ENCODE measurements at regions not wholly inside any gene's neighbourhood (a gene's known extent, or its start where the extent isn't known, plus 50 kb on each side); places are given as distances from the start of the nearest gene placed in this dataset.

DNA sequence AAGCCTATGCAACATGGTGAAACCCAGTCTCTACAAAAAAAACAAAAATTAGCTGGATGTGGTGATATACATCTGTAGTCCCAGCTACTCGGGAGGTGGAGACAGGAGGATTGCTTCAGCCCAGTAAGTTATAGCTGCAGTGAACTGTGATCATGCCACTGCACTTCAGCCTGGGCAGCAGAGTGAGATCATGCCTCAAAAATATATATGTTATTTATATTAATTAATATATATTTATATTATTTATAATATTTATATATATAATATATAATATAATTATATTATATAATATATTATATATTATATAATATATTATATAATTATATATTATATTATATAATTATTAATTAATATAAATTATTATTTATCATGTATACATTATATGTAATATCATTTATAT is 1158.4 kb upstream of the AUTS2 start:
- TF ChIP-seq ZNF266 (tag by site-specific recombination; IDR thresholded peaks at IDR 0.05; ENCODE audit: low read depth) (no peak), KLF9 (tag by site-specific recombination; IDR thresholded peaks at IDR 0.05; ENCODE audit: low read depth) (no peak), PRDM1 (tag by site-specific recombination; IDR thresholded peaks at IDR 0.05) (no peak), YY1 (tag by site-specific recombination; IDR thresholded peaks at IDR 0.05) (no peak), ZNF274 (IDR thresholded peaks at IDR 0.05; ENCODE audit: low read length) (no peak), ZNF274 (tag by site-specific recombination; IDR thresholded peaks at IDR 0.05; ENCODE audit: borderline replicate concordance) (no peak), ZNF37A (tag by site-specific recombination; IDR thresholded peaks at IDR 0.05) (no peak)
- TF ChIP-seq, protein P1, sequence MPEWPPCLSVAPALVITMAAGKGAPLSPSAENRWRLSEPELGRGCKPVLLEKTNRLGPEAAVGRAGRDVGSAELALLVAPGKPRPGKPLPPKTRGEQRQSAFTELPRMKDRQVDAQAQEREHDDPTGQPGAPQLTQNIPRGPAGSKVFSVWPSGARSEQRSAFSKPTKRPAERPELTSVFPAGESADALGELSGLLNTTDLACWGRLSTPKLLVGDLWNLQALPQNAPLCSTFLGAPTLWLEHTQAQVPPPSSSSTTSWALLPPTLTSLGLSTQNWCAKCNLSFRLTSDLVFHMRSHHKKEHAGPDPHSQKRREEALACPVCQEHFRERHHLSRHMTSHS (tag by site-specific recombination; IDR thresholded peaks at IDR 0.05) = no peak
- TF ChIP-seq, protein P2, sequence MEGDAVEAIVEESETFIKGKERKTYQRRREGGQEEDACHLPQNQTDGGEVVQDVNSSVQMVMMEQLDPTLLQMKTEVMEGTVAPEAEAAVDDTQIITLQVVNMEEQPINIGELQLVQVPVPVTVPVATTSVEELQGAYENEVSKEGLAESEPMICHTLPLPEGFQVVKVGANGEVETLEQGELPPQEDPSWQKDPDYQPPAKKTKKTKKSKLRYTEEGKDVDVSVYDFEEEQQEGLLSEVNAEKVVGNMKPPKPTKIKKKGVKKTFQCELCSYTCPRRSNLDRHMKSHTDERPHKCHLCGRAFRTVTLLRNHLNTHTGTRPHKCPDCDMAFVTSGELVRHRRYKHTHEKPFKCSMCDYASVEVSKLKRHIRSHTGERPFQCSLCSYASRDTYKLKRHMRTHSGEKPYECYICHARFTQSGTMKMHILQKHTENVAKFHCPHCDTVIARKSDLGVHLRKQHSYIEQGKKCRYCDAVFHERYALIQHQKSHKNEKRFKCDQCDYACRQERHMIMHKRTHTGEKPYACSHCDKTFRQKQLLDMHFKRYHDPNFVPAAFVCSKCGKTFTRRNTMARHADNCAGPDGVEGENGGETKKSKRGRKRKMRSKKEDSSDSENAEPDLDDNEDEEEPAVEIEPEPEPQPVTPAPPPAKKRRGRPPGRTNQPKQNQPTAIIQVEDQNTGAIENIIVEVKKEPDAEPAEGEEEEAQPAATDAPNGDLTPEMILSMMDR (tag by site-specific recombination; IDR thresholded peaks at IDR 0.05) = no peak
- TF ChIP-seq, protein P3, sequence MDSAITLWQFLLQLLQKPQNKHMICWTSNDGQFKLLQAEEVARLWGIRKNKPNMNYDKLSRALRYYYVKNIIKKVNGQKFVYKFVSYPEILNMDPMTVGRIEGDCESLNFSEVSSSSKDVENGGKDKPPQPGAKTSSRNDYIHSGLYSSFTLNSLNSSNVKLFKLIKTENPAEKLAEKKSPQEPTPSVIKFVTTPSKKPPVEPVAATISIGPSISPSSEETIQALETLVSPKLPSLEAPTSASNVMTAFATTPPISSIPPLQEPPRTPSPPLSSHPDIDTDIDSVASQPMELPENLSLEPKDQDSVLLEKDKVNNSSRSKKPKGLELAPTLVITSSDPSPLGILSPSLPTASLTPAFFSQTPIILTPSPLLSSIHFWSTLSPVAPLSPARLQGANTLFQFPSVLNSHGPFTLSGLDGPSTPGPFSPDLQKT (IDR thresholded peaks at IDR 0.05; ENCODE audit: borderline replicate concordance, low read depth, low read length) = no peak
- TF ChIP-seq, protein P4, sequence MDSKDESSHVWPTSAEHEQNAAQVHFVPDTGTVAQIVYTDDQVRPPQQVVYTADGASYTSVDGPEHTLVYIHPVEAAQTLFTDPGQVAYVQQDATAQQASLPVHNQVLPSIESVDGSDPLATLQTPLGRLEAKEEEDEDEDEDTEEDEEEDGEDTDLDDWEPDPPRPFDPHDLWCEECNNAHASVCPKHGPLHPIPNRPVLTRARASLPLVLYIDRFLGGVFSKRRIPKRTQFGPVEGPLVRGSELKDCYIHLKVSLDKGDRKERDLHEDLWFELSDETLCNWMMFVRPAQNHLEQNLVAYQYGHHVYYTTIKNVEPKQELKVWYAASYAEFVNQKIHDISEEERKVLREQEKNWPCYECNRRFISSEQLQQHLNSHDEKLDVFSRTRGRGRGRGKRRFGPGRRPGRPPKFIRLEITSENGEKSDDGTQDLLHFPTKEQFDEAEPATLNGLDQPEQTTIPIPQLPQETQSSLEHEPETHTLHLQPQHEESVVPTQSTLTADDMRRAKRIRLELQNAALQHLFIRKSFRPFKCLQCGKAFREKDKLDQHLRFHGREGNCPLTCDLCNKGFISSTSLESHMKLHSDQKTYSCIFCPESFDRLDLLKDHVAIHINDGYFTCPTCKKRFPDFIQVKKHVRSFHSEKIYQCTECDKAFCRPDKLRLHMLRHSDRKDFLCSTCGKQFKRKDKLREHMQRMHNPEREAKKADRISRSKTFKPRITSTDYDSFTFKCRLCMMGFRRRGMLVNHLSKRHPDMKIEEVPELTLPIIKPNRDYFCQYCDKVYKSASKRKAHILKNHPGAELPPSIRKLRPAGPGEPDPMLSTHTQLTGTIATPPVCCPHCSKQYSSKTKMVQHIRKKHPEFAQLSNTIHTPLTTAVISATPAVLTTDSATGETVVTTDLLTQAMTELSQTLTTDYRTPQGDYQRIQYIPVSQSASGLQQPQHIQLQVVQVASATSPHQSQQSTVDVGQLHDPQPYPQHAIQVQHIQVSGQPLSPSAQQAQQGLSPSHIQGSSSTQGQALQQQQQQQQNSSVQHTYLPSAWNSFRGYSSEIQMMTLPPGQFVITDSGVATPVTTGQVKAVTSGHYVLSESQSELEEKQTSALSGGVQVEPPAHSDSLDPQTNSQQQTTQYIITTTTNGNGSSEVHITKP (tag by site-specific recombination; IDR thresholded peaks at IDR 0.05) = no peak
- TF ChIP-seq, protein P5, sequence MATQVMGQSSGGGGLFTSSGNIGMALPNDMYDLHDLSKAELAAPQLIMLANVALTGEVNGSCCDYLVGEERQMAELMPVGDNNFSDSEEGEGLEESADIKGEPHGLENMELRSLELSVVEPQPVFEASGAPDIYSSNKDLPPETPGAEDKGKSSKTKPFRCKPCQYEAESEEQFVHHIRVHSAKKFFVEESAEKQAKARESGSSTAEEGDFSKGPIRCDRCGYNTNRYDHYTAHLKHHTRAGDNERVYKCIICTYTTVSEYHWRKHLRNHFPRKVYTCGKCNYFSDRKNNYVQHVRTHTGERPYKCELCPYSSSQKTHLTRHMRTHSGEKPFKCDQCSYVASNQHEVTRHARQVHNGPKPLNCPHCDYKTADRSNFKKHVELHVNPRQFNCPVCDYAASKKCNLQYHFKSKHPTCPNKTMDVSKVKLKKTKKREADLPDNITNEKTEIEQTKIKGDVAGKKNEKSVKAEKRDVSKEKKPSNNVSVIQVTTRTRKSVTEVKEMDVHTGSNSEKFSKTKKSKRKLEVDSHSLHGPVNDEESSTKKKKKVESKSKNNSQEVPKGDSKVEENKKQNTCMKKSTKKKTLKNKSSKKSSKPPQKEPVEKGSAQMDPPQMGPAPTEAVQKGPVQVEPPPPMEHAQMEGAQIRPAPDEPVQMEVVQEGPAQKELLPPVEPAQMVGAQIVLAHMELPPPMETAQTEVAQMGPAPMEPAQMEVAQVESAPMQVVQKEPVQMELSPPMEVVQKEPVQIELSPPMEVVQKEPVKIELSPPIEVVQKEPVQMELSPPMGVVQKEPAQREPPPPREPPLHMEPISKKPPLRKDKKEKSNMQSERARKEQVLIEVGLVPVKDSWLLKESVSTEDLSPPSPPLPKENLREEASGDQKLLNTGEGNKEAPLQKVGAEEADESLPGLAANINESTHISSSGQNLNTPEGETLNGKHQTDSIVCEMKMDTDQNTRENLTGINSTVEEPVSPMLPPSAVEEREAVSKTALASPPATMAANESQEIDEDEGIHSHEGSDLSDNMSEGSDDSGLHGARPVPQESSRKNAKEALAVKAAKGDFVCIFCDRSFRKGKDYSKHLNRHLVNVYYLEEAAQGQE (tag by site-specific recombination; IDR thresholded peaks at IDR 0.05) = no peak
- TF ChIP-seq, protein P6, sequence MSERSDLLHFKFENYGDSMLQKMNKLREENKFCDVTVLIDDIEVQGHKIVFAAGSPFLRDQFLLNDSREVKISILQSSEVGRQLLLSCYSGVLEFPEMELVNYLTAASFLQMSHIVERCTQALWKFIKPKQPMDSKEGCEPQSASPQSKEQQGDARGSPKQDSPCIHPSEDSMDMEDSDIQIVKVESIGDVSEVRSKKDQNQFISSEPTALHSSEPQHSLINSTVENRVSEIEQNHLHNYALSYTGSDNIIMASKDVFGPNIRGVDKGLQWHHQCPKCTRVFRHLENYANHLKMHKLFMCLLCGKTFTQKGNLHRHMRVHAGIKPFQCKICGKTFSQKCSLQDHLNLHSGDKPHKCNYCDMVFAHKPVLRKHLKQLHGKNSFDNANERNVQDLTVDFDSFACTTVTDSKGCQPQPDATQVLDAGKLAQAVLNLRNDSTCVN (tag by site-specific recombination; optimal IDR thresholded peaks at IDR 0.05) = no peak
- TF ChIP-seq, protein P7, sequence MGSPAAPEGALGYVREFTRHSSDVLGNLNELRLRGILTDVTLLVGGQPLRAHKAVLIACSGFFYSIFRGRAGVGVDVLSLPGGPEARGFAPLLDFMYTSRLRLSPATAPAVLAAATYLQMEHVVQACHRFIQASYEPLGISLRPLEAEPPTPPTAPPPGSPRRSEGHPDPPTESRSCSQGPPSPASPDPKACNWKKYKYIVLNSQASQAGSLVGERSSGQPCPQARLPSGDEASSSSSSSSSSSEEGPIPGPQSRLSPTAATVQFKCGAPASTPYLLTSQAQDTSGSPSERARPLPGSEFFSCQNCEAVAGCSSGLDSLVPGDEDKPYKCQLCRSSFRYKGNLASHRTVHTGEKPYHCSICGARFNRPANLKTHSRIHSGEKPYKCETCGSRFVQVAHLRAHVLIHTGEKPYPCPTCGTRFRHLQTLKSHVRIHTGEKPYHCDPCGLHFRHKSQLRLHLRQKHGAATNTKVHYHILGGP (tag by site-specific recombination; IDR thresholded peaks at IDR 0.05) = no peak

Measured in HEK293 (cell line).